GM21367 (cell line): ENCODE measurements at regions not wholly inside any gene's neighbourhood (a gene's known extent, or its start where the extent isn't known, plus 50 kb on each side); places are given as distances from the start of the nearest gene placed in this dataset.
"Not testable (repeated sequence)": the region's sequence is repeated elsewhere in the genome, so short reads cannot be mapped to it uniquely, and the experiment has no call there.

Source experiments
- ATAC-seq: cut with Tn5 transposase; IDR thresholded peaks from one replicate; pipeline ENCODE4 v1.9.1; 2021; ENCODE audit not compliant: unreplicated experiment

GRCh38 chr2:16209799-16210198, 269.4 kb downstream of the MYCN start:
- no peak for ATAC-seq

- no peak for ATAC-seq
These were observed 268.6 kb downstream of the MYCN start for GRCh38 chr2:16208921-16209320.

- ATAC-seq, result no peak
These were observed 268.0 kb downstream of the MYCN start for GRCh38 chr2:16208241-16208797.

- ATAC-seq, result no peak
These were observed 267.3 kb downstream of the MYCN start for GRCh38 chr2:16207611-16208010.

GRCh38 chr2:16207151-16207550, 266.8 kb downstream of the MYCN start:
- no peak for ATAC-seq

- ATAC-seq, result no peak
These were observed 266.0 kb downstream of the MYCN start for GRCh38 chr2:16206191-16206944.

GRCh38 chr2:16205631-16206030, 265.3 kb downstream of the MYCN start:
- no peak for ATAC-seq

- no peak for ATAC-seq
These were observed 264.7 kb downstream of the MYCN start for GRCh38 chr2:16204886-16205620.

GRCh38 chr2:16204251-16204650, 263.9 kb downstream of the MYCN start:
- no peak for ATAC-seq

GRCh38 chr2:16203691-16204090, 263.3 kb downstream of the MYCN start:
- ATAC-seq, result no peak

GRCh38 chr2:16203069-16203468, 262.7 kb downstream of the MYCN start:
- ATAC-seq, result no peak

- ATAC-seq, result no peak
These were observed 262.1 kb downstream of the MYCN start for GRCh38 chr2:16202266-16203020.

- no peak for ATAC-seq
These were observed 261.5 kb downstream of the MYCN start for GRCh38 chr2:16201848-16202247.

- no peak for ATAC-seq
These were observed 260.3 kb downstream of the MYCN start for GRCh38 chr2:16200554-16201193.

- no peak for ATAC-seq
These were observed 259.7 kb downstream of the MYCN start for GRCh38 chr2:16199882-16200553.

GRCh38 chr2:16199241-16199640, 258.9 kb downstream of the MYCN start:
- ATAC-seq, result not testable (repeated sequence)

- no peak for ATAC-seq
These were observed 258.0 kb downstream of the MYCN start for GRCh38 chr2:16198166-16198912.

GRCh38 chr2:16197504-16198147, 257.3 kb downstream of the MYCN start:
- no peak for ATAC-seq
